GM18870 (cell line): ENCODE measurements at regions not wholly inside any gene's neighbourhood (a gene's known extent, or its start where the extent isn't known, plus 50 kb on each side); places are given as distances from the start of the nearest gene placed in this dataset.
"Not testable (repeated sequence)": the region's sequence is repeated elsewhere in the genome, so short reads cannot be mapped to it uniquely, and the experiment has no call there.

ENCODE experiments used
- ATAC-seq: cut with Tn5 transposase; IDR thresholded peaks from one replicate; pipeline ENCODE4 v1.9.1; 2021; ENCODE audit warnings: moderate library complexity; ENCODE audit not compliant: unreplicated experiment

- no peak for ATAC-seq
These were observed 478.2 kb upstream of the RGS6 start for GRCh38 chr14:71454010-71454409.

- ATAC-seq, result no peak
These were observed 477.5 kb upstream of the RGS6 start for GRCh38 chr14:71454513-71455332.

- ATAC-seq, result no peak
These were observed 472.1 kb upstream of the RGS6 start for GRCh38 chr14:71460091-71460490.

GRCh38 chr14:71461617-71462016, 470.6 kb upstream of the RGS6 start:
- not testable (repeated sequence) for ATAC-seq

- ATAC-seq, result no peak
These were observed 468.4 kb upstream of the RGS6 start for GRCh38 chr14:71463807-71464206.

GRCh38 chr14:71464840-71465239, 467.4 kb upstream of the RGS6 start:
- ATAC-seq, result no peak

GRCh38 chr14:71465316-71465715, 466.9 kb upstream of the RGS6 start:
- no peak for ATAC-seq

- ATAC-seq, result no peak
These were observed 466.0 kb upstream of the RGS6 start for GRCh38 chr14:71466251-71466650.

GRCh38 chr14:71466946-71467345, 465.3 kb upstream of the RGS6 start:
- no peak for ATAC-seq

GRCh38 chr14:71467361-71467811, 464.8 kb upstream of the RGS6 start:
- no peak for ATAC-seq

- no peak for ATAC-seq
These were observed 463.5 kb upstream of the RGS6 start for GRCh38 chr14:71468701-71469100.

GRCh38 chr14:71469643-71470335, 462.4 kb upstream of the RGS6 start:
- no peak for ATAC-seq

- no peak for ATAC-seq
These were observed 460.4 kb upstream of the RGS6 start for GRCh38 chr14:71471634-71472355.

- ATAC-seq, result peak; percentile 81
These were observed 459.6 kb upstream of the RGS6 start for GRCh38 chr14:71472356-71473340.

GRCh38 chr14:71473843-71474242, 458.4 kb upstream of the RGS6 start:
- no peak for ATAC-seq

GRCh38 chr14:71474301-71475265, 457.6 kb upstream of the RGS6 start:
- no peak for ATAC-seq

GRCh38 chr14:71475916-71476315, 456.3 kb upstream of the RGS6 start:
- ATAC-seq, result no peak

- ATAC-seq, result no peak
These were observed 453.7 kb upstream of the RGS6 start for GRCh38 chr14:71478542-71478941.

- no peak for ATAC-seq
These were observed 451.1 kb upstream of the RGS6 start for GRCh38 chr14:71481021-71481654.
